ENCODE measurements at regions not wholly inside any gene's neighbourhood (a gene's known extent, or its start where the extent isn't known, plus 50 kb on each side); places are given as distances from the start of the nearest gene placed in this dataset.

DNA sequence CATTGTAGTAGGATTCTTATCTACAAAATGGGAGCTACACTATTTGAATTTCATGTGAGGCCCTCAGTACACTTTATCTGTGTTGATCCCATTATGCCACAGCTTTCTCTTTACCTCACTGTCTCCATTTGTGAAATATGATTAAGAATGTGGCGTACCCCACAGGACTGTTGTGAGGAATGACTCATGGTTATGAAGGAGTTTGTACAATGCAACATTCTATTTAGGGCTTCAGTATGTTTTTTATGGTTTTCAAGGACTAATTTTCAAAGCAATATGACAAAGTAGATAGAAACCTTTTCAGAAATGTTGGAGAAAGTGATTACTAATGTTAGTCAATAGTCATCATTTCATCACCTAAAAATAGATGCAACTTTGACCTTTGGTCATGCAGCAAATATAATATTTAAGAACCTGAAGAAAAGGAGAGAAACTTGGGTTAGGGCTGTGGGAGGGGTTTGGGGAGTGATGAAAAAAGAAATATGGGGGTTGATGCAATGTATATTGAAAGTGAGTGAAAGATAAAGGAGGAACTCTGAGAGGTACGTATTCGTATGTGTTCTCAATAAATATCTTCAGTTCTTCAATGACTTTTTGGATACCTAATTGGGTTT is 53.7 kb upstream of the PIP5K1B start:
- no peak for TF ChIP-seq CTCF (IDR thresholded peaks at IDR 0.05; ENCODE audit: extremely low read depth in 1 of 2, insufficient read depth in 1 of 2, low read depth in 1 of 2, low read length in 2 of 2)
- TF ChIP-seq POLR2A (IDR thresholded peaks at IDR 0.05; ENCODE audit: low read depth, low read length): no peak

Data from endothelial cell of umbilical vein (primary cell).